Neural cell (in vitro differentiated cells): ENCODE measurements at regions not wholly inside any gene's neighbourhood (a gene's known extent, or its start where the extent isn't known, plus 50 kb on each side); places are given as distances from the start of the nearest gene placed in this dataset.

Source experiments
- H2AFZ ChIP-seq: fragments of 200-600, 300-800 bp; sonication (generic), shearing (Covaris generic); 2 replicates; pipeline ENCODE4 v1.6.0; 2014; ENCODE audit warnings: low read depth, mild to moderate bottlenecking, antibody characterized with exemption, low read length, moderate library complexity
- H3F3A ChIP-seq: fragments of 200-600 bp; shearing (Covaris generic); 2 replicates; pipeline ENCODE4 v1.6.1; 2016; ENCODE audit warnings: mild to moderate bottlenecking, moderate library complexity, mixed read lengths, antibody characterized with exemption, low read length; ENCODE audit not compliant: insufficient read depth, poor library complexity, severe bottlenecking
- H3K27ac ChIP-seq: fragments of 200-600, 300-800 bp; sonication (generic), shearing (Covaris generic); 2 replicates; pipeline ENCODE4 v1.5.1; 2014; ENCODE audit warnings: mild to moderate bottlenecking, low read length, moderate library complexity
- H3K27me3 ChIP-seq: fragments of 300-800, 200-600 bp; sonication (generic), shearing (Covaris generic); 2 replicates; pipeline ENCODE4 v1.6.0; 2014; ENCODE audit warnings: mild to moderate bottlenecking, low read depth, low read length, moderate library complexity; ENCODE audit not compliant: insufficient read depth
- H3K36me3 ChIP-seq: fragments of 300-800, 200-600 bp; sonication (generic), shearing (Covaris generic); 2 replicates; pipeline ENCODE4 v1.5.1; 2014; ENCODE audit warnings: mild to moderate bottlenecking, antibody characterized with exemption, low read length, moderate library complexity; ENCODE audit not compliant: insufficient read depth
- H3K4me2 ChIP-seq: fragments of 300-800, 200-600 bp; sonication (generic), shearing (Covaris generic); 2 replicates; pipeline ENCODE4 v1.6.0; 2014; ENCODE audit warnings: mild to moderate bottlenecking, low read length
- H3K4me3 ChIP-seq: fragments of 300-800, 200-600 bp; sonication (generic), shearing (Covaris generic); 2 replicates; pipeline ENCODE4 v1.5.1; 2014; ENCODE audit warnings: mild to moderate bottlenecking, low read length, moderate library complexity
- H3K79me2 ChIP-seq: fragments of 200-600 bp; shearing (Covaris generic); replicated peaks from 2 replicates; pipeline ENCODE4 v1.6.0; 2014; ENCODE audit warnings: mild to moderate bottlenecking, low read length, moderate library complexity; ENCODE audit not compliant: insufficient read depth
- H3K9ac ChIP-seq: fragments of 300-800, 200-600 bp; sonication (generic), shearing (Covaris generic); 2 replicates; pipeline ENCODE4 v1.6.1; 2016; ENCODE audit warnings: mild to moderate bottlenecking, low read length, mixed read lengths
- H3K9me2 ChIP-seq: fragments of 200-600 bp; shearing (Covaris generic); 2 replicates; pipeline ENCODE4 v1.6.1; 2016; ENCODE audit warnings: mild to moderate bottlenecking, low read length, mixed read lengths; ENCODE audit not compliant: insufficient read depth
- H3K9me3 ChIP-seq: fragments of 200-600, 300-800 bp; sonication (generic), shearing (Covaris generic); 2 replicates; pipeline ENCODE4 v1.6.1; 2016; ENCODE audit warnings: mild to moderate bottlenecking, mixed run types, low read length, moderate library complexity, mixed read lengths
- H4K20me1 ChIP-seq: fragments of 200-600 bp; shearing (Covaris generic); 2 replicates; pipeline ENCODE4 v1.6.1; 2016; ENCODE audit warnings: mild to moderate bottlenecking, mixed run types; ENCODE audit not compliant: insufficient read depth
- EP300 ChIP-seq: fragments of 450-650 bp; conservative IDR thresholded peaks from 2 replicates; pipeline ENCODE4 v1.6.1; 2014; ENCODE audit warnings: antibody characterized with exemption, mild to moderate bottlenecking, moderate library complexity; ENCODE audit not compliant: poor library complexity, severe bottlenecking
- EZH2 ChIP-seq: fragments of 200-600, 300-800 bp; shearing (Covaris generic), sonication (generic); IDR thresholded peaks from 2 replicates; pipeline ENCODE4 v1.6.1; 2014; ENCODE audit warnings: antibody characterized with exemption, low read length, borderline replicate concordance, mild to moderate bottlenecking; ENCODE audit not compliant: insufficient read depth, poor library complexity, severe bottlenecking
- MXI1 ChIP-seq: fragments of 450-650 bp; conservative IDR thresholded peaks from 2 replicates; pipeline ENCODE4 v1.6.1; 2014; ENCODE audit warnings: antibody characterized with exemption, mild to moderate bottlenecking; ENCODE audit not compliant: poor library complexity, severe bottlenecking
- POLR2AphosphoS5 ChIP-seq: IDR thresholded peaks from 2 replicates; pipeline ENCODE4 v1.6.1; 2012
- RAD21 ChIP-seq: fragments of 450-650 bp; conservative IDR thresholded peaks from 2 replicates; pipeline ENCODE4 v1.6.1; 2014; ENCODE audit warnings: antibody characterized with exemption, mild to moderate bottlenecking, moderate library complexity
- REST ChIP-seq: IDR thresholded peaks from 2 replicates; pipeline ENCODE4 v1.6.1; 2012; ENCODE audit warnings: borderline replicate concordance
- SMC3 ChIP-seq: fragments of 450-650 bp; conservative IDR thresholded peaks from 2 replicates; pipeline ENCODE4 v1.6.1; 2014; ENCODE audit warnings: antibody characterized with exemption, mild to moderate bottlenecking, moderate library complexity; ENCODE audit not compliant: poor library complexity
- TAF1 ChIP-seq: IDR thresholded peaks from 2 replicates; pipeline ENCODE4 v1.6.1; 2012; ENCODE audit warnings: low read depth
- TF ChIP-seq, protein P1 (sequence below): fragments of 450-650 bp; IDR thresholded peaks from 2 replicates; pipeline ENCODE4 v1.5.1; 2014; ENCODE audit warnings: antibody characterized with exemption, mild to moderate bottlenecking, moderate library complexity; ENCODE audit not compliant: poor library complexity, severe bottlenecking

- no peaks in the 10 kb centered on the region for H3K36me3 ChIP-seq
- no peaks in the 10 kb centered on the region for H3K79me2 ChIP-seq
- no peaks in the 10 kb centered on the region for H4K20me1 ChIP-seq
- H3K4me3 ChIP-seq: no peak overlapping the region
- H2AFZ ChIP-seq: no peak overlapping the region
- H3K9me2 ChIP-seq: no peaks in the 10 kb centered on the region
- H3K27ac ChIP-seq: no peak overlapping the region
- TF ChIP-seq, protein P1, sequence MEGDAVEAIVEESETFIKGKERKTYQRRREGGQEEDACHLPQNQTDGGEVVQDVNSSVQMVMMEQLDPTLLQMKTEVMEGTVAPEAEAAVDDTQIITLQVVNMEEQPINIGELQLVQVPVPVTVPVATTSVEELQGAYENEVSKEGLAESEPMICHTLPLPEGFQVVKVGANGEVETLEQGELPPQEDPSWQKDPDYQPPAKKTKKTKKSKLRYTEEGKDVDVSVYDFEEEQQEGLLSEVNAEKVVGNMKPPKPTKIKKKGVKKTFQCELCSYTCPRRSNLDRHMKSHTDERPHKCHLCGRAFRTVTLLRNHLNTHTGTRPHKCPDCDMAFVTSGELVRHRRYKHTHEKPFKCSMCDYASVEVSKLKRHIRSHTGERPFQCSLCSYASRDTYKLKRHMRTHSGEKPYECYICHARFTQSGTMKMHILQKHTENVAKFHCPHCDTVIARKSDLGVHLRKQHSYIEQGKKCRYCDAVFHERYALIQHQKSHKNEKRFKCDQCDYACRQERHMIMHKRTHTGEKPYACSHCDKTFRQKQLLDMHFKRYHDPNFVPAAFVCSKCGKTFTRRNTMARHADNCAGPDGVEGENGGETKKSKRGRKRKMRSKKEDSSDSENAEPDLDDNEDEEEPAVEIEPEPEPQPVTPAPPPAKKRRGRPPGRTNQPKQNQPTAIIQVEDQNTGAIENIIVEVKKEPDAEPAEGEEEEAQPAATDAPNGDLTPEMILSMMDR: no peak
- TF ChIP-seq REST: no peak
- no peak for TF ChIP-seq MXI1
- no peak for TF ChIP-seq EZH2
- no peak for TF ChIP-seq TAF1
- TF ChIP-seq POLR2AphosphoS5: no peak
- no peak for TF ChIP-seq SMC3
- no peak for TF ChIP-seq RAD21
- TF ChIP-seq EP300: no peak
- no peaks in the 10 kb centered on the region for H3K9me3 ChIP-seq
- no peaks in the 10 kb centered on the region for H3F3A ChIP-seq
- H3K9ac ChIP-seq: no peak overlapping the region
- no peak overlapping the region for H3K4me2 ChIP-seq
- no peaks in the 10 kb centered on the region for H3K27me3 ChIP-seq
These were observed 595.5 kb downstream of the FBXO15 start for GRCh38 chr18:73552171-73552570.

- Histone ChIP-seq H3K27ac (no peak overlapping the region), H3K9me2 (no peaks in the 10 kb centered on the region), H3K79me2 (no peaks in the 10 kb centered on the region), H3K9ac (no peak overlapping the region), H3K36me3 (no peaks in the 10 kb centered on the region), H3F3A (no peaks in the 10 kb centered on the region), H3K4me2 (no peak overlapping the region), H3K4me3 (no peak overlapping the region), H2AFZ (no peak overlapping the region), H3K9me3 (no peaks in the 10 kb centered on the region), H4K20me1 (no peaks in the 10 kb centered on the region), H3K27me3 (no peaks in the 10 kb centered on the region)
- no peak for TF ChIP-seq MXI1
These were observed 596.4 kb downstream of the FBXO15 start for GRCh38 chr18:73551211-73551610.

- H3K27me3 ChIP-seq: no peaks in the 10 kb centered on the region
- no peaks in the 10 kb centered on the region for H3K36me3 ChIP-seq
- H3K4me2 ChIP-seq: no peak overlapping the region
- no peak overlapping the region for H2AFZ ChIP-seq
- no peak overlapping the region for H3K9ac ChIP-seq
- H3K79me2 ChIP-seq: no peaks in the 10 kb centered on the region
- H3K4me3 ChIP-seq: no peak overlapping the region
- H3F3A ChIP-seq: no peaks in the 10 kb centered on the region
- TF ChIP-seq TAF1 (no peak), EP300 (no peak), REST (no peak), SMC3 (no peak), RAD21 (no peak), MXI1 (no peak), EZH2 (no peak), POLR2AphosphoS5 (no peak)
- TF ChIP-seq, protein P1: no peak
- H3K9me3 ChIP-seq: no peaks in the 10 kb centered on the region
- no peaks in the 10 kb centered on the region for H3K9me2 ChIP-seq
- no peak overlapping the region for H3K27ac ChIP-seq
- no peaks in the 10 kb centered on the region for H4K20me1 ChIP-seq
These were observed 598.4 kb downstream of the FBXO15 start for GRCh38 chr18:73549236-73549635.
